IPS-15b (cell line): ENCODE measurements at regions not wholly inside any gene's neighbourhood (a gene's known extent, or its start where the extent isn't known, plus 50 kb on each side); places are given as distances from the start of the nearest gene placed in this dataset.
"Not testable (repeated sequence)": the region's sequence is repeated elsewhere in the genome, so short reads cannot be mapped to it uniquely, and the experiment has no call there.

ENCODE experiments used
- H3K27me3 ChIP-seq: one replicate; pipeline ENCODE4 v1.6.1; 2013; ENCODE audit warnings: low read length; ENCODE audit not compliant: control insufficient read depth, insufficient read depth
- H3K36me3 ChIP-seq: one replicate; pipeline ENCODE4 v1.6.1; 2013; ENCODE audit warnings: low read length; ENCODE audit not compliant: control insufficient read depth, insufficient read depth
- H3K4me1 ChIP-seq: one replicate; pipeline ENCODE4 v1.6.1; 2013; ENCODE audit warnings: mild to moderate bottlenecking, low read length; ENCODE audit not compliant: control insufficient read depth, insufficient read depth
- H3K4me3 ChIP-seq: one replicate; pipeline ENCODE4 v1.5.1; 2013; ENCODE audit warnings: low read depth, low read length
- H3K9ac ChIP-seq: one replicate; pipeline ENCODE4 v1.6.1; 2013; ENCODE audit warnings: low read depth, mild to moderate bottlenecking, low read length
- H3K9me3 ChIP-seq: one replicate; pipeline ENCODE4 v1.6.1; 2013; ENCODE audit warnings: mild to moderate bottlenecking, low read length; ENCODE audit not compliant: control insufficient read depth, insufficient read depth

DNA sequence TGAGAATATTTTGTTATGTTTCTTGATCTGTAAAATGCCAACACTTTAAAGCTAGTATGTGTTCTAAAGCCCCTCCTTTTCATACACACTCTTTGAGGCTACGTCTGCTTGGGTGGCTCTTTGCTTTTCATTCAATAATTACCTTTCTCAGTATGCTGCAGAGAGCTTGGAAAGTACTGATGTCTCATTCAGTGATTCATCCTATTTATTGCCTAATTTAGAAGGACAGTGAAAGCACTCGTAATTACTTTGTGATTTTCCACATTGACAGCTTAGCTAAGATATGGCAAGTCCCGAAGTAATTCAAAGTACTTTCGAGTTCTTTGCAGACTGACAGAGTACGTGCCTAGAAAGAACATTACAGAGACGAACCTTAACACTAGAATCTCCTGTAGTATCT, 57.2 kb downstream of the BMP15 start:
- Histone ChIP-seq H3K4me1 (no peaks in the 10 kb centered on the region), H3K27me3 (no peaks in the 10 kb centered on the region), H3K4me3 (no peak overlapping the region), H3K36me3 (no peaks in the 10 kb centered on the region), H3K9me3 (no peaks in the 10 kb centered on the region), H3K9ac (no peak overlapping the region)

DNA sequence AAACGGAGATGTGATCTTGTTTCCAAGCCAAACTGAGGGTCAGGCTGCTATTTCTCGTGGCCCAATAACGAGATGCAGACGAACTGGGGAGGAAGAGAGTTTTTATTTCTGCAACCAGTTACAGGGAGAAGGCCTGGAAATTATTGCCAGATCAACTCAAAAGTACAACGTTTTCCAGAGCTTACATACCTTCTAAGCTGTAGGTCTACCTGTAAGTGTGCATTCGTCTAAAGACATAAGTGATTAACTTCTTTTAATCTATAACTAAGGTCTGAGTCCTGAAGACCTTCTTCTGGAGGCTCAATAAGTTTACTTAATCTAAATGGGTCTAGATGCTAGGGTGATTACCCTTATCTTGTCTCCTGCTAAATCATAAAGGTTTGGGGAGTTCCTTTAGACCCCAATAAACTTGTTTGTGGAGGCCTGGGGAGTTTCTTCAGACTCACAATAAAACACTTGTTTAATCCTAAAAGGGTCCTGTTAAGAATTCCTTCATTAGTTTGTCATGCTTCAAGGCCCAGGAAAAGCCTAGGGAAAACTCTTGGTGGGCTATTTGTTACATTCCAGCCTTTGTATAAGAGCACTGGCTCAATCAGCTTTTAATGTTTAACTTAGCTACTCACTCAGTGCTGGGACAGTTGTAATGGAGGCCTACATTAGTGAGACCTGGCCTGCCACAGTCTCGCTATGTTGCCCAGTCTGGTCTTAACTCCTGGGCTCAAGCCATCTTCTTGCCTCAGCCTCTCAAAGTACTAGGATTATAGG, 58.5 kb downstream of the BMP15 start:
- not testable (repeated sequence) for H3K27me3 ChIP-seq, H3K4me1 ChIP-seq, H3K9ac ChIP-seq, H3K4me3 ChIP-seq, H3K36me3 ChIP-seq, H3K9me3 ChIP-seq

DNA sequence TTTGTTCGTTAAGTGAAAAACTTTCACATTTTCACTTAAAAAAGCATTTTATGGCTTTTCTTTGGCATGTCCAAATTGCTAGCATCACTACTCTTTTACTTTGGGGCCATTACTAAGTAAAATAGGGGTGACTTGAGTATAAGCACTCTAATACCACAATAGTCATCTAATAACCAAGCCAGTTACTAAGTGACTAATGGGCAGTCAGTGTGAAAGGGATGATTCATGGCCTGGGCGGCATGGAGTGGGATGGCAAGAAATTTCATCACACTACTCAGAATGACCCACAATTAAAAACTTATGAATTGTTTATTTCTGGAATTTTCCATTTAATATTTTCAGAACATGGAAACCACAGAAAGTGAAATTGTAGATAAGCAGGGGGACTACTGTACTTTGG, 60.9 kb downstream of the BMP15 start:
- Histone ChIP-seq H3K36me3 (no peaks in the 10 kb centered on the region), H3K4me1 (no peaks in the 10 kb centered on the region), H3K27me3 (no peaks in the 10 kb centered on the region), H3K9me3 (no peaks in the 10 kb centered on the region), H3K4me3 (no peak overlapping the region), H3K9ac (no peak overlapping the region)

DNA sequence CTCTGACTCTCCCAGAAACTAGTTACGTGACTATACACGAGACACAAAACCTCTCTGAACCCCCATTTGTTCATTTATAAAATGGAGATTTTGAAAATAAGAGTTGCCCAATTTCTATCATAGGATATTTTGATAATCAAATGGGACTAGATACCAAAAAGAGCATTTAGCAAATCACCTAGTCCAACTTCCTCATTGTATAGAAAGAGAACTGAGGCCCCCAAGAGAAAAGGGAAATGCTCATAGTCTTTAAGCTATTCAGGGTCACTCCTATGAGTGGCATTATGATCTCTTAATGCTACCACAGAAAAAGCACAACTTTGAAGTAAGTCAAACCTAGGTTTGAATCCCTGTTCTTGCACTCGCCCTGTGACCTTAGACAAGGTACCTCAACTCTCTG, 62.7 kb downstream of the BMP15 start:
- no peaks in the 10 kb centered on the region for H3K36me3 ChIP-seq
- no peaks in the 10 kb centered on the region for H3K4me1 ChIP-seq
- H3K9ac ChIP-seq = no peak overlapping the region
- no peak overlapping the region for H3K4me3 ChIP-seq
- no peaks in the 10 kb centered on the region for H3K9me3 ChIP-seq
- no peaks in the 10 kb centered on the region for H3K27me3 ChIP-seq

DNA sequence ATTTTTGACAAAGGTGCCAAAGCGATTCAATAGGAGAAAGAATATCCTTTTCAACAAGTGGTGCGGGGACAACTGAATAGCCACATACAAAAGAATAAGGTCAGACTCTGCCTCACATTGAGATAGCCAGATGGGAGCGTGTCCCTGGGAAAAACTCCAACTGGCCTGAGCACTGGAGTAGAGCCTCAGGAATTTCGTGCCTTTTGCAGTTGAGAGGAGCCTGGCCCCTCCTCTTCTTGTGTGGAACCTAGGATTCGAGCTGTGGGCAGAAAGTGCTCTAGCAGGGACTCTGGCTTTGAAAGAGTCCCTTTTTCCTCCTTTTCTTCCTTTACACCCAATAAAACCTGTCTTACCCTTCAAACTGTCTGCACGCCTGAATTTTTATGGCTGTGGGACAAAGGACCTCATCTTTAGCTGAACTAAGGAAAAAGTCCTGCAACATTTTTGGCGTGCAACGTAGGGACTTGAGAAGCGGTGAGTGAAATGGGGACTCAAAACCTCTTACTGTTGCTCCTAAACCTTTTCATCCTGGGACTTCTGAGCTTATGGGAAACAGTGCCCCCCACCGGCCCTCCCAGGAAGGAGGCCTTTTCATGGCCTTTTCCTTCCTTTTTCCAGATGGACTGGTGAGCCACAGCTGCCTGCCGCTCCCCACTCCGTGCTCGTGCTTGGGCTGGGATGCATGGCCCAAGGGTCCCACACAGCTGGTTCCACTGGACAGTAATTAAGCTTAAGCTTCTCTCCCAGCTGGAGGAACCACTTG, 68.6 kb downstream of the BMP15 start:
- no peak overlapping the region for H3K4me3 ChIP-seq
- no peaks in the 10 kb centered on the region for H3K27me3 ChIP-seq

DNA sequence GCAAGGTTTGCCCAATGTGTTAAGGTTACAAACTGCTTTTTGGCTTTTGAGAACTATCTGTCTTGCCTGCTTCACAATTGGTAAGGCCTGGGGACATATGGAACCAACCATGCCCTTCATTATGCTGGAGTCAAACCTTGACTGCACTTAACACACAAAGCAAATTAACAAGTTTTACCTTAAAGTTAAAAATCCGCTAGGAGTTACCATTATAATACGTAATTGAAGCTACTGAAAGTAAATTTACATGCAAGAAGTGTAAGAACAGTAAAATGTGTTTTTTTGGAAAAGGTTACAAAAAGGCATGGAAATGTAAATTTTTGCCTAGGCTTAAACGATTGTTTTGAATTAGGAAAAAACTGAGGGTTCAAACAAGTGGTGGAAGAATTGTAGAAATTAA, 69.7 kb downstream of the BMP15 start:
- Histone ChIP-seq H3K36me3 (no peaks in the 10 kb centered on the region), H3K27me3 (no peaks in the 10 kb centered on the region), H3K4me1 (peaks cover 3% of the 10 kb centered on the region), H3K4me3 (no peak overlapping the region), H3K9ac (no peak overlapping the region), H3K9me3 (no peaks in the 10 kb centered on the region)

More for the DNA sequence above, 68.6 kb downstream of the BMP15 start:
- Histone ChIP-seq H3K36me3 (no peaks in the 10 kb centered on the region), H3K4me1 (peaks cover 3% of the 10 kb centered on the region), H3K9ac (peak overlapping the region; percentile 32), H3K9me3 (no peaks in the 10 kb centered on the region)

DNA sequence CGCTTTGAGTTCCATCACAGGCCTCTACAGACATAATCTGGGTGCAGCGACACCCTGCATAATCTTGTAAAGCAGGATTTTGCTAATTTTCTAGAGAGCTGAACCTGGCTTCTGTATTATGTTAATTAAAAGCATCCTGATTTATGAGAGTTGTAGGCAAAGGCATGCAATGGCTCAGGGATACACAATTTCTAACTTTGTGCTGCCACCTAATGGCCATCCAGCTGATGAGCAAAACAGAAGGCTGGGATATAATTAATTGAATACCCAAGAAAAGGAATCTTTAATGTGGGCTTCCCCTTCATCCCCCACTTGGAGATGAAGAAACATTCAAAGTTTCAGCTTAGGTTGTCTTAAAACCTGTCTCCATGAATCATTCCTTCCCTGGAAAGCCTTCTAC, 78.1 kb downstream of the BMP15 start:
- Histone ChIP-seq H3K36me3 (no peaks in the 10 kb centered on the region), H3K4me1 (no peaks in the 10 kb centered on the region), H3K4me3 (no peak overlapping the region), H3K9ac (no peak overlapping the region), H3K27me3 (no peaks in the 10 kb centered on the region), H3K9me3 (peaks cover 5% of the 10 kb centered on the region)

DNA sequence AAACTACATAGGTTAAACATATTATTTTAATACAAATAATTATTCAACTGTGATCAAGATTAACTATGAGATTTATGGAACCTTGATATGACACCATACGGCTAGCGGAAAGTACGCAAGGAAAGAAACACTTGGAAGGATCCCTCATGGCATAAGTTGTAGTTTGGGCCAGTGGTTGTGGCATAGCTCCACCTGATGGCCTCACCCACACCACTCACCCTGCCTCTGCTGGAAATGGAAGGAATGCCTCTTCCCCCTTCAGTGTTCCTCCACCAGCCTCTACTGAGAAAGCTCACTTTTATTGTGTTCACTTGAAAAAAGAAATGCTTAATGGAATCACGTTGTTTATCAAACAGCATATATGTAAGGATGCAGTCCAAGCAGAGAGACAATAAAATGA, 86.4 kb downstream of the BMP15 start:
- H3K36me3 ChIP-seq = no peaks in the 10 kb centered on the region
- H3K9ac ChIP-seq = no peak overlapping the region
- H3K9me3 ChIP-seq = no peaks in the 10 kb centered on the region
- H3K4me3 ChIP-seq = no peak overlapping the region
- H3K27me3 ChIP-seq = no peaks in the 10 kb centered on the region
- H3K4me1 ChIP-seq = no peaks in the 10 kb centered on the region

DNA sequence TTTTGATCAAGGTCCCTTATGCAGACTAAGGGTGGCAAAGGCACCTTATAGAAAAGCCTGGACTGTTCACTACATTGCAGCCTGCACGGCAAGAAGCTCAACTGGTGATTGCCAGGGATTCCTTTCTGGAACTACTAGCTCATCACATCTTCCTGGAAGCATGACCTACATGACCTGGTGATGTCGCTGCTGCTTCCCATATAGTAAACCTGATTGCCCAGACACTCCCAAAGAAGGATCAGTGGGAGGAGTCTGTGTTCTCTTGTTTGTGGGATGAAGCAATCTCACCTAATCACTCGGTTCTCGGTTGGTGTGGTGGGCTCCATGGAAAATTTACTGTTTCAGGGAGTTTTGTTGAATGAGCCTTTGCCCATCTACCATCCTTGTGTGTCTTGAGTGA, 89.8 kb downstream of the BMP15 start:
- not testable (repeated sequence) for H3K4me3 ChIP-seq, H3K9ac ChIP-seq, H3K4me1 ChIP-seq, H3K9me3 ChIP-seq, H3K36me3 ChIP-seq, H3K27me3 ChIP-seq

DNA sequence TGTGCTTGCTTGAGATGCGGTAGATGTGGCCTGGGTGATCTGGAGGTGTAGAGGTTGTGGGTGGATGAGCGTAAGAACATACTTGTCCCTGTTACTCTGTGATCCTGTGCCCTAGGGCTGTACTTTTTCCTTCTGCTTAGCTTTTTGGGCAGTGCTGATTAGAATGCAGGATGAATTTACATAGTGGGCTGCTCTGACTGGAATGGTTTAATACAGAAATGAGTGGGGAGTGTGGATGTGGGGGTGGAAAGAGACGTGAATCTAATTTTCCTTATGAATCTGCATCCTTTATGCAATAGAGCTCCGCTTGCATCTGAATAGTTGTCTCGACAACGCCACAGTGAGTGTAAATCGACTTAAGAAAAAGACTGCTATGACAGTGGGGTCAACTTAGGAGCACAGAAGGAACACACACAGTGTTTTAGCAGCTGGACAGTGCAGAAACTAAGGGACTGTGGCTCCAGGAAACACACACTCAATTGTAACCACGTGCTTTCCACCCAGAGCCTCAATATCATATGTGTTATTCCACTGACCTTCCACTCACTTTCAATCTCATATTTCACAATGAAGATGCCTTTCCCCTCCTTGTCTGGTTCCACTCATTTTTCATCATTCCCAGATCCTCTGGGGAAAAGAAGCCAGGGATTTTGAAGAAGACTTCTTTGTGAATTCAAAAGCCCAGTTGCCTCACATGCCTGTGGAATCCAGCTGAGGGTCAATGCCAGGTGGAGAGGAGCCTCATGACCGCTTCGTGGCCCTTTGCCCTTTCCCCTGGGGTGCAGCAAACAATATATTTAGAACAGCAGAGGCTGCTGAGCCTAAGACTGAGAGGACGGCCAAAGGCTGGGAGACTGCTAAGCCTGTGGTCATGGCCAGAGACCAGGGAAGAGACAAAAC, 91.4 kb downstream of the BMP15 start:
- H3K4me3 ChIP-seq, H3K9me3 ChIP-seq, H3K9ac ChIP-seq, H3K36me3 ChIP-seq, H3K4me1 ChIP-seq, H3K27me3 ChIP-seq: not testable (repeated sequence)

DNA sequence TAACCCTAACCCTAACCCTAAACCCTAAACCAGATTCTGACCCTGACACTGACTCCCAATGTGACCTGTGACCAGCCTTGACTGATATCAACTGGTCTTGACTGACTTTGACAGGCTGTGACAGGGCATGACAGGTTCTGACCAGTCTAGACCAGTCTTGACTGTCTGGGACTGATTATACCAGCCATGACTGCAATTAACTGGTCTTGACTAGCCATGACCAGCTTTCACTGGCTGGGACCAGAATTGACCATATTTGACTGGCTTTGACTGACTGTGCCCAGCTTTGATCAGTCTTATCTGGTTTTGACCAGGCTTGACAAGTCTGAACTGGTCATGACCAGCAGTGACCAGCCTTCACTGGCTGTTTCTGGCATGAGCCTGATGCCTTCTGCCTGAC, 95.5 kb downstream of the BMP15 start:
- Histone ChIP-seq H3K9ac (no peak overlapping the region), H3K27me3 (no peaks in the 10 kb centered on the region), H3K4me1 (no peaks in the 10 kb centered on the region), H3K9me3 (no peaks in the 10 kb centered on the region), H3K36me3 (no peaks in the 10 kb centered on the region), H3K4me3 (no peak overlapping the region)
